ENCODE measurements at regions not wholly inside any gene's neighbourhood (a gene's known extent, or its start where the extent isn't known, plus 50 kb on each side); places are given as distances from the start of the nearest gene placed in this dataset.

GRCh38 chr14:95431199-95432143 lies 85.0 kb downstream of the SYNE3 start:
- no peaks in the 10 kb centered on the region for H3K36me3 Mint-ChIP-seq (ENCODE audit: insufficient read depth, unreplicated experiment)
- TF ChIP-seq CTCF (IDR thresholded peaks at IDR 0.05; ENCODE audit: unreplicated experiment): peak; percentile 46
- ChIA-PET CTCF (interaction anchor here (0.5 to 4.6 kb wide), 48 partner anchors 10 to 1262 kb away, joined by 3 to 40 read pairs (median 3); no protein-coding TSS in a partner anchor), POLR2A (interaction anchor here (0.6 to 0.7 kb wide), 2 partner anchors 151 to 209 kb away, joined by 3 read pairs; no protein-coding TSS in a partner anchor)
- H3K9me3 Mint-ChIP-seq (ENCODE audit: unreplicated experiment): no peaks in the 10 kb centered on the region
- H3K27ac Mint-ChIP-seq (ENCODE audit: low read depth, unreplicated experiment): peak overlapping the region; percentile 63
- no peaks in the 10 kb centered on the region for H3K27me3 Mint-ChIP-seq (ENCODE audit: insufficient read depth, unreplicated experiment)
- intact Hi-C loops (cut with micrococcal nuclease): loop anchor here (1.0 to 2.0 kb wide), 3 partner anchors 257 to 742 kb away; no protein-coding TSS in a partner anchor
- H3K4me1 Mint-ChIP-seq (ENCODE audit: insufficient read depth, unreplicated experiment): peaks cover 6% of the 10 kb centered on the region
- DNase-seq (ENCODE audit: unreplicated experiment): peak; percentile 48
- BruUV-seq (replicated peaks): no TSS peak
- no peak overlapping the region for H3K4me3 Mint-ChIP-seq (ENCODE audit: unreplicated experiment)

DNA sequence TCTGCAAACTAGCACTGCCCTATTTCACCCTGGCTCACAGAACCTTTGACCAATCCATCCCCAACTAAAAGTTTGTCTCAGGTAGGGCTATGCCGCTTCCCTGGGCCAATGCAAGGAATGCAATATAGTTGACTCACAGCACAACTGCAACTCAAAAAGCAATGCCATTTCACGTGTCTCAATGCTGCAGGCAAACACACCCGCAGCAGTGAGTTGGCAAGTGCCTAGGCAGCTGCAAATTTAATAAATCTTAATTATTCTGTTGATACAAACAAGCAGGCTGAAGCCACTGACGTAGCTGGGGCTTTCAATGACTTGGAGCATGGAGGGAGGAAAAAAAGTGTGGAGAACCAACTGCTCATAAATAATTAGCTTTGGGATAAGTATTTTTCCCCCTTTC lies 87.9 kb downstream of the SYNE3 start:
- Mint-ChIP-seq H3K36me3 (ENCODE audit: insufficient read depth, unreplicated experiment) (no peaks in the 10 kb centered on the region), H3K27me3 (ENCODE audit: insufficient read depth, unreplicated experiment) (no peaks in the 10 kb centered on the region), H3K4me1 (ENCODE audit: insufficient read depth, unreplicated experiment) (peaks cover 6% of the 10 kb centered on the region), H3K27ac (ENCODE audit: low read depth, unreplicated experiment) (no peak overlapping the region), H3K4me3 (ENCODE audit: unreplicated experiment) (no peak overlapping the region), H3K9me3 (ENCODE audit: unreplicated experiment) (no peaks in the 10 kb centered on the region)
- CTCF ChIA-PET: interaction anchor here (0.6 to 1.4 kb wide), 4 partner anchors 9 to 740 kb away, joined by 3 to 4 read pairs (median 4); no protein-coding TSS in a partner anchor
- DNase-seq (ENCODE audit: unreplicated experiment): no peak
- intact Hi-C loops (cut with micrococcal nuclease): no loop called here
- no TSS peak for BruUV-seq (replicated peaks)
- no peak for TF ChIP-seq CTCF (IDR thresholded peaks at IDR 0.05; ENCODE audit: unreplicated experiment)
- POLR2A ChIA-PET: interaction anchor here (1.0 to 1.1 kb wide), 2 partner anchors 16 to 30 kb away, joined by 3 to 4 read pairs; no protein-coding TSS in a partner anchor

DNA sequence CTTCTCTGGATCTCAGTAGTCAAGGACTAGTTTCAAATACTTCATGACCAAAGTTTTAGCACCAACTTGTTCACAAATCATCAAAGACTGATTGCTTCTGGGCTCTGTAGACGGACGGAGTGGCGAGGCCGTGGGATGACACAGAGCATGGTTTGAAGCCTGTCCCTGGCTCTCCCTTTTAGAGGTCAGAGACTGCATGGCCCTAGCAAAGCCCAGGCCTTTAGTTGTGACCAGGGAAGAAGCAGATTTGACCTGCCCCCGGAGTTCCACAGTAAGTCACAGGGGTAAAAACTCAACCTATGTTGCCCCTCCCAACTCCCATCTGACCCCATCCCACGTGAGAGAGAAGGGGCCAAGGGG lies 90.4 kb downstream of the SYNE3 start:
- Mint-ChIP-seq H3K36me3 (ENCODE audit: insufficient read depth, unreplicated experiment) (no peaks in the 10 kb centered on the region), H3K4me1 (ENCODE audit: insufficient read depth, unreplicated experiment) (peaks cover 6% of the 10 kb centered on the region), H3K9me3 (ENCODE audit: unreplicated experiment) (no peaks in the 10 kb centered on the region), H3K27ac (ENCODE audit: low read depth, unreplicated experiment) (no peak overlapping the region), H3K27me3 (ENCODE audit: insufficient read depth, unreplicated experiment) (no peaks in the 10 kb centered on the region), H3K4me3 (ENCODE audit: unreplicated experiment) (no peak overlapping the region)
- DNase-seq (ENCODE audit: unreplicated experiment): no peak
- BruUV-seq (replicated peaks): no TSS peak
- intact Hi-C loops (cut with micrococcal nuclease): no loop called here
- ChIA-PET POLR2A (no interaction called here), CTCF (interaction anchor here (0.9 to 1.2 kb wide), 3 partner anchors 102 to 737 kb away, joined by 3 to 10 read pairs (median 3); no protein-coding TSS in a partner anchor)
- no peak for TF ChIP-seq CTCF (IDR thresholded peaks at IDR 0.05; ENCODE audit: unreplicated experiment)

DNA sequence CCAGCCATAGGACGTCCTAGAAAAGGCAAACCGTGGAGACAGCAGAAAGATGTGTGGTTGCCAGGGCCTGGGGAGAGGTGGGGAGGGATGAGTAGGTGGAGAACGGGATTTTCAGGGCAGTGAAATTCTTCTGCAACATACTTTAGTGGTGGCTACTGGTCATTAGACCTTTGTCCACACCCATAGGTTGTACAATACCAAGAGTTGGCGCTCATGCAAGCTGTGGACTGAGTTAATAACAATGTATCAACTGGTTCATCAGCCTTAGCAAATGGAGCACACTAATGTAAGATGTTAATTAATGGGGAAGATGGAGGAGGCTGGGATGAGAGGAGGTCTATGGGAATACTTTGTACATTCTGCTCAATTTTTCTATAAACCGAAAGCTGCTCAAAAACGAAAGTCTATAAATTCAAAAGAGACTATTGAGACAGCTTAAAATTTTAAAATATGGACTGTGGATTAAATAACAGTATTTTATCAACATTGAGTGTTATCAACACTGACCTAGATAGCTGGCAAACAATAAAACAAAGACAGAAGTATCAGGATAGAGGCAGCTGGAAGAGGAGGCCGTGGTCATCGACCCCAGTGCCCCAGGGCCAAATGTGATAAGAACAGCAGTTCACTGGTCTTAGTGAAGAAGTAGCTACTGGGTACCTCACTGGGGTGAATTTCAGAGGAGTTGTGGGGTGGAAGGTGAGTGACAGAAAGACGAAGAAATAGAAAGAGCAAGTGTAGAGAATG lies 90.9 kb downstream of the SYNE3 start:
- peaks cover 6% of the 10 kb centered on the region for H3K4me1 Mint-ChIP-seq (ENCODE audit: insufficient read depth, unreplicated experiment)
- no peaks in the 10 kb centered on the region for H3K36me3 Mint-ChIP-seq (ENCODE audit: insufficient read depth, unreplicated experiment)
- no TSS peak for BruUV-seq (replicated peaks)
- DNase-seq (ENCODE audit: unreplicated experiment): no peak
- ChIA-PET CTCF (interaction anchor here (0.9 to 1.2 kb wide), 3 partner anchors 73 to 737 kb away, joined by 3 to 10 read pairs (median 3); no protein-coding TSS in a partner anchor), POLR2A (no interaction called here)
- intact Hi-C loops (cut with micrococcal nuclease): no loop called here
- TF ChIP-seq CTCF (IDR thresholded peaks at IDR 0.05; ENCODE audit: unreplicated experiment): no peak
- no peak overlapping the region for H3K27ac Mint-ChIP-seq (ENCODE audit: low read depth, unreplicated experiment)
- no peak overlapping the region for H3K4me3 Mint-ChIP-seq (ENCODE audit: unreplicated experiment)
- H3K9me3 Mint-ChIP-seq (ENCODE audit: unreplicated experiment): no peaks in the 10 kb centered on the region
- H3K27me3 Mint-ChIP-seq (ENCODE audit: insufficient read depth, unreplicated experiment): no peaks in the 10 kb centered on the region
